Esophagus muscularis mucosa (tissue), 3 donors: ENCODE measurements at regions not wholly inside any gene's neighbourhood (a gene's known extent, or its start where the extent isn't known, plus 50 kb on each side); places are given as distances from the start of the nearest gene placed in this dataset.

ENCODE experiments used
- CTCF ChIP-seq, 3 experiments: fragments of 200-600 bp in 2 of 3; fragments of 450-650 bp in 1 of 3; sonication (generic) in 2 of 3; IDR thresholded peaks; one replicate each; pipeline ENCODE4 v1.5.1; 2017 to 2019; ENCODE audit warnings: antibody characterized with exemption in 3 of 3, mild to moderate bottlenecking in 2 of 3, moderate library complexity in 1 of 3
- POLR2A ChIP-seq: fragments of 450-650 bp; IDR thresholded peaks from one replicate; pipeline ENCODE4 v1.6.1; 2017; ENCODE audit warnings: antibody characterized with exemption, moderate library complexity, mild to moderate bottlenecking, low read depth
- POLR2AphosphoS5 ChIP-seq, 2 donors: sonication (generic); formaldehyde crosslinking; IDR thresholded peaks; one replicate each; pipeline ENCODE4 v1.6.1; 2017; ENCODE audit warnings: antibody characterized with exemption in 2 of 2

- no peak for TF ChIP-seq CTCF (IDR thresholded peaks at IDR 0.05)
- no peak for TF ChIP-seq POLR2A
- TF ChIP-seq POLR2AphosphoS5 (IDR thresholded peaks at IDR 0.05): no peak
Measured at GRCh38 chr9:16136961-16137360, 584.1 kb downstream of the CCDC171 start.
